ENCODE measurements at regions not wholly inside any gene's neighbourhood (a gene's known extent, or its start where the extent isn't known, plus 50 kb on each side); places are given as distances from the start of the nearest gene placed in this dataset.

- Histone ChIP-seq H3K4me2 (ENCODE audit: insufficient read depth, low read length) (no peak overlapping the region), H2AFZ (ENCODE audit: low read length) (no peak overlapping the region), H3K27me3 (ENCODE audit: insufficient read depth, low read length) (no peaks in the 10 kb centered on the region), H3K36me3 (ENCODE audit: insufficient read depth, low read length) (no peaks in the 10 kb centered on the region), H3K4me1 (ENCODE audit: insufficient read depth, low read length) (no peaks in the 10 kb centered on the region), H3K79me2 (ENCODE audit: insufficient read depth, low read length) (no peaks in the 10 kb centered on the region), H3K27ac (ENCODE audit: low read depth, low read length) (no peak overlapping the region), H4K20me1 (ENCODE audit: insufficient read depth, low read length) (no peaks in the 10 kb centered on the region), H3K4me3 (ENCODE audit: insufficient read depth, low read length) (no peak overlapping the region), H3K9me3 (ENCODE audit: low read depth, low read length) (no peaks in the 10 kb centered on the region)
- no peak for DNase-seq (ENCODE audit: insufficient read length, low spot score, missing footprints)
- no peak for TF ChIP-seq CTCF (IDR thresholded peaks at IDR 0.05; ENCODE audit: extremely low read depth, low read depth, low read length)
Observed at GRCh38 chr6:74213995-74214394, 518.0 kb downstream of the CD109 start.

- no peaks in the 10 kb centered on the region for H3K27me3 ChIP-seq (ENCODE audit: insufficient read depth, low read length)
- DNase-seq (ENCODE audit: insufficient read length, low spot score, missing footprints), result no peak
- no peak overlapping the region for H3K4me2 ChIP-seq (ENCODE audit: insufficient read depth, low read length)
- H3K36me3 ChIP-seq (ENCODE audit: insufficient read depth, low read length), result no peaks in the 10 kb centered on the region
- H3K4me3 ChIP-seq (ENCODE audit: insufficient read depth, low read length), result no peak overlapping the region
- no peak overlapping the region for H2AFZ ChIP-seq (ENCODE audit: low read length)
- TF ChIP-seq CTCF (IDR thresholded peaks at IDR 0.05; ENCODE audit: extremely low read depth, low read depth, low read length), result no peak
- H3K27ac ChIP-seq (ENCODE audit: low read depth, low read length), result no peak overlapping the region
- H4K20me1 ChIP-seq (ENCODE audit: insufficient read depth, low read length), result no peaks in the 10 kb centered on the region
- no peaks in the 10 kb centered on the region for H3K4me1 ChIP-seq (ENCODE audit: insufficient read depth, low read length)
- no peaks in the 10 kb centered on the region for H3K9me3 ChIP-seq (ENCODE audit: low read depth, low read length)
- no peaks in the 10 kb centered on the region for H3K79me2 ChIP-seq (ENCODE audit: insufficient read depth, low read length)
Observed at GRCh38 chr6:74208239-74208638, 512.2 kb downstream of the CD109 start.

GRCh38 chr6:74199215-74199915 is 503.4 kb downstream of the CD109 start:
- DNase-seq (ENCODE audit: insufficient read length, low spot score, missing footprints), result no peak
- H3K27ac ChIP-seq (ENCODE audit: low read depth, low read length), result no peak overlapping the region
- H4K20me1 ChIP-seq (ENCODE audit: insufficient read depth, low read length), result no peaks in the 10 kb centered on the region
- H3K4me2 ChIP-seq (ENCODE audit: insufficient read depth, low read length), result no peak overlapping the region
- TF ChIP-seq CTCF (IDR thresholded peaks at IDR 0.05; ENCODE audit: extremely low read depth, low read depth, low read length), result no peak
- no peaks in the 10 kb centered on the region for H3K36me3 ChIP-seq (ENCODE audit: insufficient read depth, low read length)
- H2AFZ ChIP-seq (ENCODE audit: low read length), result no peak overlapping the region
- H3K4me3 ChIP-seq (ENCODE audit: insufficient read depth, low read length), result no peak overlapping the region
- no peaks in the 10 kb centered on the region for H3K27me3 ChIP-seq (ENCODE audit: insufficient read depth, low read length)
- no peaks in the 10 kb centered on the region for H3K4me1 ChIP-seq (ENCODE audit: insufficient read depth, low read length)
- H3K9me3 ChIP-seq (ENCODE audit: low read depth, low read length), result no peaks in the 10 kb centered on the region
- no peaks in the 10 kb centered on the region for H3K79me2 ChIP-seq (ENCODE audit: insufficient read depth, low read length)

- Histone ChIP-seq H3K27ac (ENCODE audit: low read depth, low read length) (no peak overlapping the region), H3K4me1 (ENCODE audit: insufficient read depth, low read length) (no peaks in the 10 kb centered on the region), H3K36me3 (ENCODE audit: insufficient read depth, low read length) (no peaks in the 10 kb centered on the region), H4K20me1 (ENCODE audit: insufficient read depth, low read length) (no peaks in the 10 kb centered on the region), H3K79me2 (ENCODE audit: insufficient read depth, low read length) (no peaks in the 10 kb centered on the region), H2AFZ (ENCODE audit: low read length) (no peak overlapping the region), H3K4me2 (ENCODE audit: insufficient read depth, low read length) (no peak overlapping the region), H3K9me3 (ENCODE audit: low read depth, low read length) (no peaks in the 10 kb centered on the region), H3K27me3 (ENCODE audit: insufficient read depth, low read length) (no peaks in the 10 kb centered on the region), H3K4me3 (ENCODE audit: insufficient read depth, low read length) (no peak overlapping the region)
- TF ChIP-seq CTCF (IDR thresholded peaks at IDR 0.05; ENCODE audit: extremely low read depth, low read depth, low read length), result no peak
- DNase-seq (ENCODE audit: insufficient read length, low spot score, missing footprints), result no peak
Observed at GRCh38 chr6:74197310-74197709, 501.3 kb downstream of the CD109 start.

Measured in osteoblast (primary cell).